Endothelial cell of umbilical vein (primary cell): ENCODE measurements at regions not wholly inside any gene's neighbourhood (a gene's known extent, or its start where the extent isn't known, plus 50 kb on each side); places are given as distances from the start of the nearest gene placed in this dataset.

Experiments
- BruUV-seq: library from RNA; stranded (reverse); fragments of 400-500 nt; replicated peaks from 2 replicates; lab custom pipeline; 2021; lab: Mats Ljungman, UMichigan
- CTCF ChIA-PET: fragments of 300-600, 350-600 bp; sonication (Branson Sonifier 250); formaldehyde crosslinking; loops from one replicate; lab custom pipeline; 2021; ENCODE audit warnings: antibody characterized with exemption, inconsistent platforms; lab: Charles Lee
- POLR2A ChIA-PET: fragments of 300-600, 350-600 bp; sonication (Branson Sonifier 250); formaldehyde crosslinking; loops from one replicate; lab custom pipeline; 2021; ENCODE audit warnings: antibody characterized with exemption, inconsistent platforms; lab: Charles Lee
- DNase-seq: peaks from one replicate; pipeline ENCODE4 v3.0.0-alpha.2; 2011; ENCODE audit warnings: low read depth, low spot score
- FAIRE-seq: peaks from 2 replicates; lab custom pipeline; 2011; peaks lifted over from hg19 to GRCh38; lab: Jason Lieb, UNC
- H2AFZ ChIP-seq: 2 replicates; pipeline ENCODE4 v1.6.0; 2012; ENCODE audit warnings: low read depth, low read length, control low read depth, inconsistent platforms
- H3K27ac ChIP-seq: 2 replicates; pipeline ENCODE4 v1.5.1; 2011; ENCODE audit warnings: low read depth, mild to moderate bottlenecking, control low read depth, low read length, moderate library complexity; ENCODE audit not compliant: insufficient read depth
- H3K27me3 ChIP-seq, 2 experiments: 2 replicates each; pipeline versions ENCODE4 v1.6.0 to v1.6.1; 2011; ENCODE audit warnings: low read length in 2 of 2, mixed read lengths in 1 of 2; ENCODE audit not compliant: control insufficient read depth in 2 of 2, insufficient read depth in 2 of 2
- H3K36me3 ChIP-seq, 2 experiments: 2 replicates in 1 of 2; 3 replicates in 1 of 2; pipeline ENCODE4 v1.5.1; 2011; ENCODE audit warnings: low read length in 2 of 2, mild to moderate bottlenecking in 1 of 2, moderate library complexity in 1 of 2; ENCODE audit not compliant: control insufficient read depth in 2 of 2, insufficient read depth in 2 of 2; ENCODE audit errors: extremely low read depth in 1 of 2
- H3K4me1 ChIP-seq: 3 replicates; pipeline ENCODE4 v1.5.1; 2011; ENCODE audit warnings: mild to moderate bottlenecking, low read length; ENCODE audit not compliant: control insufficient read depth, insufficient read depth; ENCODE audit errors: extremely low read depth
- H3K4me2 ChIP-seq: 2 replicates; pipeline ENCODE4 v1.6.1; 2011; ENCODE audit warnings: low read length, control low read depth, mixed read lengths; ENCODE audit not compliant: insufficient read depth
- H3K4me3 ChIP-seq, 3 experiments: fragments of 200-600 bp in 1 of 3; sonication (generic), shearing (Covaris generic) in 1 of 3; replicated peaks in 1 of 3; 2 replicates each; pipeline ENCODE4 v1.5.1; 2011 to 2016; ENCODE audit warnings: control low read depth in 3 of 3, low read length in 3 of 3, mild to moderate bottlenecking in 2 of 3, inconsistent platforms in 1 of 3, low read depth in 1 of 3, moderate library complexity in 1 of 3; ENCODE audit not compliant: insufficient read depth in 1 of 3
- H3K79me2 ChIP-seq: 2 replicates; pipeline ENCODE4 v1.6.0; 2012; ENCODE audit warnings: low read length, inconsistent platforms; ENCODE audit not compliant: control insufficient read depth, insufficient read depth
- H3K9ac ChIP-seq: replicated peaks from 2 replicates; pipeline ENCODE3; 2011; ENCODE audit warnings: low read length, control low read depth; ENCODE audit not compliant: insufficient read depth; ENCODE audit errors: extremely low read depth
- H3K9me1 ChIP-seq: replicated peaks from 3 replicates; pipeline ENCODE4 v1.6.0; 2011; ENCODE audit warnings: mild to moderate bottlenecking, low read length; ENCODE audit not compliant: control insufficient read depth, insufficient read depth; ENCODE audit errors: extremely low read depth
- H3K9me3 ChIP-seq: replicated peaks from 2 replicates; pipeline ENCODE4 v1.5.1; 2012; ENCODE audit warnings: low read length, inconsistent platforms; ENCODE audit not compliant: control insufficient read depth, insufficient read depth
- H4K20me1 ChIP-seq: replicated peaks from 2 replicates; pipeline ENCODE3; 2011; ENCODE audit warnings: mild to moderate bottlenecking, low read length; ENCODE audit not compliant: control insufficient read depth, insufficient read depth; ENCODE audit errors: extremely low read depth
- CTCF ChIP-seq, 2 donors: IDR thresholded peaks; 1 replicate in 1 of 2; 2 replicates in 1 of 2; pipeline ENCODE4 v1.5.1; 2011; ENCODE audit warnings: low read length in 2 of 2, mild to moderate bottlenecking in 2 of 2, moderate library complexity in 2 of 2, control low read depth in 1 of 2, inconsistent platforms in 1 of 2, low read depth in 1 of 2; ENCODE audit not compliant: insufficient read depth in 1 of 2; ENCODE audit errors: extremely low read depth in 1 of 2
- EZH2 ChIP-seq: IDR thresholded peaks from 2 replicates; pipeline ENCODE4 v1.6.1; 2012; ENCODE audit warnings: borderline replicate concordance, low read depth, mild to moderate bottlenecking, moderate library complexity, low read length, inconsistent platforms; ENCODE audit not compliant: severe bottlenecking
- FOS ChIP-seq: IDR thresholded peaks from 2 replicates; pipeline ENCODE4 v1.6.1; 2011; ENCODE audit warnings: mild to moderate bottlenecking, low read length, moderate library complexity, borderline replicate concordance; ENCODE audit not compliant: insufficient read depth
- GATA2 ChIP-seq: IDR thresholded peaks from 2 replicates; pipeline ENCODE4 v1.7.0; 2011; ENCODE audit warnings: low read depth, mild to moderate bottlenecking, moderate library complexity, mixed read lengths, low read length; ENCODE audit not compliant: insufficient read length, insufficient read depth
- JUN ChIP-seq: IDR thresholded peaks from 2 replicates; pipeline ENCODE4 v1.6.1; 2011; ENCODE audit warnings: borderline replicate concordance, low read depth; ENCODE audit not compliant: insufficient read length, insufficient read depth
- MAX ChIP-seq: IDR thresholded peaks from 2 replicates; pipeline ENCODE4 v1.6.1; 2011; ENCODE audit not compliant: insufficient read depth, insufficient read length
- MYC ChIP-seq: IDR thresholded peaks from one replicate; pipeline ENCODE4 v1.6.1; 2011; ENCODE audit warnings: mild to moderate bottlenecking, low read depth, low read length
- POLR2A ChIP-seq: IDR thresholded peaks from 2 replicates; pipeline ENCODE4 v1.6.1; 2012; ENCODE audit warnings: low read depth, mild to moderate bottlenecking, control low read depth, low read length
- POLR2AphosphoS5 ChIP-seq: IDR thresholded peaks from 2 replicates; pipeline ENCODE4 v1.6.1; 2012; ENCODE audit warnings: low read depth, mild to moderate bottlenecking, control low read depth, low read length, moderate library complexity; ENCODE audit not compliant: insufficient read depth
- dilution Hi-C: fragments of 300-500 bp; cut with MboI; formaldehyde crosslinking; loops from one replicate; pipeline ENCODE4 v1.15.0; 2019; ENCODE audit warnings: low sequenced_read_pairs; ENCODE audit not compliant: extremely low pct_ligation_motif_present
- intact Hi-C: fragments of 100-400 bp; cut with micrococcal nuclease; formaldehyde crosslinking; loops from one replicate; pipeline ENCODE4 v1.10.0; 2022

DNA sequence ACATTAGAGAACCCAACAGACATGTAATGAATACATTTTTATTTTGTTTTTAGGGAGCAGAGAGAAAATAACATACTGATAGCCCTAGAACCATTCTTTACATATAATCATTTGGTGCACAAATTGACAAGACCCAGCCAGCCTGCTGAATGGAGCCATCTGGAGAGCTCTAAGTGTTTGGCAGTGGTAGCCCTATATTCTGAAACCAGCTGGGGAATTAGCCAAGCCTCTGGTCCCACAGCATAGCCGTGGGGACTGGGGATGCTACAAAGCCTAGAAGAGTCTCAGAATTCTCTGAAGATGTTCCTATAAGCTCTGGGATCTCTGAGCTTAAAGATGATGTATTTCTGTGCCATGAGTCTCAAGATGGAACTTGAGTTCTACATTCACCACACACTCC lies 857.3 kb upstream of the AMELY start:
- POLR2A ChIA-PET = no interaction called here
- no peak overlapping the region for H3K4me2 ChIP-seq

DNA sequence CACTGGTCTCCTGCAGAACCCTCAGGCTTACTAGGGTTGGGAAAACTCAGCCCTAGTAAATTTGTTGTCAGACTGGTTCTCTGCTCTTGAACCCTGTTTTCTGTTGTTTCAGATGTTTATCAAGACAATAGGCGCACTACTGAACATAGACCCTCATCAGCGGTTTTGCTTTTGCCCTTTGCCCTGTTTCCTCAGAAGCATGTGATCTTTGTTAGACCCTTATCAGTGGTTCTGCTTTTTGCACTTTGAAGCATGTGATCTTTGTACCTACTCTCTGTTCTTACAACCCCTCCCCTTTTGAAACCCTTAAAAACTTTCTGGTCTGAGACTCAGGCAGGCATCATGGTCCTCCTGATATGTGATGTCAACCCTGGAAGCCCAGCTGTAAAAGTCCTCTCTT lies 842.2 kb upstream of the AMELY start:
- Histone ChIP-seq H3K27ac (no peak overlapping the region), H3K4me1 (no peaks in the 10 kb centered on the region), H4K20me1 (no peaks in the 10 kb centered on the region), H3K9me3 (no peaks in the 10 kb centered on the region), H3K36me3 (no peaks in the 10 kb centered on the region), H2AFZ (no peak overlapping the region), H3K79me2 (no peaks in the 10 kb centered on the region), H3K4me2 (no peak overlapping the region), H3K4me3 (no peak overlapping the region), H3K9ac (no peak overlapping the region), H3K27me3 (no peaks in the 10 kb centered on the region), H3K9me1 (no peaks in the 10 kb centered on the region)
- no peak for DNase-seq
- no peak for FAIRE-seq
- ChIA-PET CTCF (no interaction called here), POLR2A (no interaction called here)
- BruUV-seq = no TSS peak
- dilution Hi-C loops = no loop called here
- no peak for TF ChIP-seq MAX
- TF ChIP-seq FOS = no peak
- no peak for TF ChIP-seq MYC
- TF ChIP-seq EZH2 = no peak
- TF ChIP-seq GATA2 = no peak
- TF ChIP-seq POLR2A = no peak
- TF ChIP-seq POLR2AphosphoS5 = no peak
- no peak for TF ChIP-seq JUN
- no peak for TF ChIP-seq CTCF (IDR thresholded peaks at IDR 0.05; ENCODE audit: extremely low read depth in 1 of 2, insufficient read depth in 1 of 2, low read depth in 1 of 2, low read length in 2 of 2)
- intact Hi-C loops = no loop called here

More for the DNA sequence above, 857.3 kb upstream of the AMELY start:
- Histone ChIP-seq H4K20me1 (no peaks in the 10 kb centered on the region), H3K27ac (no peak overlapping the region), H3K4me1 (no peaks in the 10 kb centered on the region), H3K9me3 (no peaks in the 10 kb centered on the region), H3K36me3 (no peaks in the 10 kb centered on the region), H3K27me3 (no peaks in the 10 kb centered on the region), H3K9ac (no peak overlapping the region), H3K9me1 (no peaks in the 10 kb centered on the region), H3K4me3 (no peak overlapping the region), H2AFZ (no peak overlapping the region), H3K79me2 (no peaks in the 10 kb centered on the region)
- CTCF ChIA-PET = no interaction called here
- TF ChIP-seq POLR2A (no peak), MYC (no peak), FOS (no peak)
- DNase-seq = no peak
- FAIRE-seq = no peak
- dilution Hi-C loops (no loop called here), intact Hi-C loops (no loop called here)
- no TSS peak for BruUV-seq
